ENCODE measurements at regions not wholly inside any gene's neighbourhood (a gene's known extent, or its start where the extent isn't known, plus 50 kb on each side); places are given as distances from the start of the nearest gene placed in this dataset.

- TF ChIP-seq CTCF (conservative IDR thresholded peaks at IDR 0.05; ENCODE audit: low read depth, low read length) (no peak), EZH2 (IDR thresholded peaks at IDR 0.05; ENCODE audit: low read length, unreplicated experiment) (no peak)
Observed at GRCh38 chr7:82548141-82548688, 104.6 kb upstream of the CACNA2D1 start.

Data from PC-3 (cell line).